Peyer's patch (tissue), 4 donors: ENCODE measurements at regions not wholly inside any gene's neighbourhood (a gene's known extent, or its start where the extent isn't known, plus 50 kb on each side); places are given as distances from the start of the nearest gene placed in this dataset.

ENCODE experiments used
- DNase-seq, 3 donors: peaks; one replicate each; pipeline ENCODE4 v3.0.0-alpha.2; 2017 to 2019
- H3K27ac ChIP-seq, 4 donors: fragments of 200-600 bp; sonication (generic); one replicate each; pipeline ENCODE4 v1.5.1; 2016 to 2019
- H3K27me3 ChIP-seq, 2 donors: fragments of 200-600 bp; sonication (generic); one replicate each; pipeline ENCODE4 v1.5.1; 2019
- H3K36me3 ChIP-seq, 3 donors: fragments of 200-600 bp; sonication (generic); one replicate each; pipeline ENCODE4 v1.5.1; 2016 to 2019
- H3K4me1 ChIP-seq, 4 donors: fragments of 200-600 bp; sonication (generic); one replicate each; pipeline ENCODE4 v1.5.1; 2016 to 2019
- H3K4me3 ChIP-seq, 4 donors: fragments of 200-600 bp; sonication (generic); 1 replicate in 3 of 4; 2 replicates in 1 of 4; pipeline ENCODE4 v1.5.1; 2016 to 2019; ENCODE audit warnings: mild to moderate bottlenecking in 1 of 4
- H3K9me3 ChIP-seq, 4 donors: fragments of 200-600 bp; sonication (generic); one replicate each; pipeline ENCODE4 v1.5.1; 2016 to 2019; ENCODE audit warnings: mild to moderate bottlenecking in 1 of 4
- POLR2A ChIP-seq, 2 donors: fragments of 450-650 bp; IDR thresholded peaks; one replicate each; pipeline ENCODE4 v1.5.1; 2017; ENCODE audit warnings: antibody characterized with exemption in 2 of 2, mild to moderate bottlenecking in 2 of 2, moderate library complexity in 2 of 2
- TF ChIP-seq, protein P1 (sequence below), 6 experiments: fragments of 450-650 bp in 4 of 6; fragments of 200-600 bp in 2 of 6; sonication (generic) in 1 of 6; IDR thresholded peaks; one replicate each; pipeline ENCODE4 v1.5.1; 2017 to 2019; ENCODE audit warnings: antibody characterized with exemption in 6 of 6, mild to moderate bottlenecking in 3 of 6, moderate library complexity in 1 of 6

DNA sequence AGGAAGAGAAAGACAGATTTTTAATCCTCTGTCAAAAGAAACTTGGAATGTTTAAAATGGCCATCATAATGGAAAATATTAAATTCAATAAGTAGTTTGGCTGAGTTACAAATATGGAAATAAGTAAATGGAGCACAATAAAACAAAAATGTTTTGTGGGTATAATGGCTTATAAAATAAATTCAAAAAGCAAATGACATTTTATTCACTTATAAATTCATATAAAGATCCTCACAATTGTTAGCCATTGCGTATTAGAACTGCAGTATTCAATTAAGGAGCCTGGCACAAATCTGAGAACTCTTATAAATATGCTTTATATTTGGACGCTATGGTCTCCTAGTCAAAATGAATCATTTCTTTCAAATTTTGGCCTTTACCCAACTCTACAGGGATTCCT, 339.0 kb upstream of the PABPC4L start:
- Histone ChIP-seq H3K27ac (no peak overlapping the region), H3K4me3 (no peak overlapping the region), H3K4me1 (no peaks in the 10 kb centered on the region), H3K36me3 (no peaks in the 10 kb centered on the region), H3K27me3 (no peaks in the 10 kb centered on the region), H3K9me3 (no peaks in the 10 kb centered on the region)
- DNase-seq, result no peak
- TF ChIP-seq, protein P1, sequence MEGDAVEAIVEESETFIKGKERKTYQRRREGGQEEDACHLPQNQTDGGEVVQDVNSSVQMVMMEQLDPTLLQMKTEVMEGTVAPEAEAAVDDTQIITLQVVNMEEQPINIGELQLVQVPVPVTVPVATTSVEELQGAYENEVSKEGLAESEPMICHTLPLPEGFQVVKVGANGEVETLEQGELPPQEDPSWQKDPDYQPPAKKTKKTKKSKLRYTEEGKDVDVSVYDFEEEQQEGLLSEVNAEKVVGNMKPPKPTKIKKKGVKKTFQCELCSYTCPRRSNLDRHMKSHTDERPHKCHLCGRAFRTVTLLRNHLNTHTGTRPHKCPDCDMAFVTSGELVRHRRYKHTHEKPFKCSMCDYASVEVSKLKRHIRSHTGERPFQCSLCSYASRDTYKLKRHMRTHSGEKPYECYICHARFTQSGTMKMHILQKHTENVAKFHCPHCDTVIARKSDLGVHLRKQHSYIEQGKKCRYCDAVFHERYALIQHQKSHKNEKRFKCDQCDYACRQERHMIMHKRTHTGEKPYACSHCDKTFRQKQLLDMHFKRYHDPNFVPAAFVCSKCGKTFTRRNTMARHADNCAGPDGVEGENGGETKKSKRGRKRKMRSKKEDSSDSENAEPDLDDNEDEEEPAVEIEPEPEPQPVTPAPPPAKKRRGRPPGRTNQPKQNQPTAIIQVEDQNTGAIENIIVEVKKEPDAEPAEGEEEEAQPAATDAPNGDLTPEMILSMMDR (IDR thresholded peaks at IDR 0.05), result no peak
- TF ChIP-seq POLR2A (IDR thresholded peaks at IDR 0.05), result no peak

GRCh38 chr4:134539729-134540231, 338.2 kb upstream of the PABPC4L start:
- H3K27me3 ChIP-seq, result no peaks in the 10 kb centered on the region
- H3K27ac ChIP-seq, result no peak overlapping the region
- TF ChIP-seq, protein P1 (IDR thresholded peaks at IDR 0.05), result no peak
- no peak for TF ChIP-seq POLR2A (IDR thresholded peaks at IDR 0.05)

GRCh38 chr4:134537701-134538100, 336.1 kb upstream of the PABPC4L start:
- DNase-seq, result no peak
- Histone ChIP-seq H3K4me1 (no peaks in the 10 kb centered on the region), H3K9me3 (no peaks in the 10 kb centered on the region), H3K27me3 (no peaks in the 10 kb centered on the region), H3K27ac (no peak overlapping the region), H3K4me3 (no peak overlapping the region), H3K36me3 (no peaks in the 10 kb centered on the region)
- TF ChIP-seq, protein P1 (IDR thresholded peaks at IDR 0.05), result no peak
- TF ChIP-seq POLR2A (IDR thresholded peaks at IDR 0.05), result no peak

More at GRCh38 chr4:134539729-134540231, 338.2 kb upstream of the PABPC4L start:
- no peaks in the 10 kb centered on the region for H3K9me3 ChIP-seq
- DNase-seq, result no peak
- H3K36me3 ChIP-seq, result no peaks in the 10 kb centered on the region
- no peaks in the 10 kb centered on the region for H3K4me1 ChIP-seq
- no peak overlapping the region for H3K4me3 ChIP-seq

DNA sequence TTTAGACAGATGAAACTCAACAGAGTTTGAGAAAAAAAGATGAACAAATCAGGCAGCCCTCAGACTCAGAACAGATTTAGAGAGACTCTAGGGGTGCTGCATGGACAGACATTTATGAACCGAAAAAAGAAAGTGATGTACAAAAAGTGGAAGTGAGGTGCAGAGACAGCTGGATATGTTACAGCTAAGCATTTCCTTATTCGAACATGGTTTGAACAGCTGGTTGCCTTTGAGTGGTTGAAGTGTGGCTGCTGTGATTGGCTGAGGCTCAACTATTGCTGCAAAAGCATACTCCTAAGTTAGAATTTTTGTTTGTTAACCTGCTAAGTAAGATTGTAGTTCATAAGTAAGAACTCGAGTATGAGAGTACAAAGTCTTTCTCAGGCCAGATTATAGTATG, 331.5 kb upstream of the PABPC4L start:
- no peak for TF ChIP-seq POLR2A (IDR thresholded peaks at IDR 0.05)
- TF ChIP-seq, protein P1 (IDR thresholded peaks at IDR 0.05), result no peak
- Histone ChIP-seq H3K9me3 (no peaks in the 10 kb centered on the region), H3K36me3 (no peaks in the 10 kb centered on the region), H3K4me3 (no peak overlapping the region), H3K27me3 (no peaks in the 10 kb centered on the region), H3K27ac (no peak overlapping the region), H3K4me1 (no peaks in the 10 kb centered on the region)
- DNase-seq, result no peak

DNA sequence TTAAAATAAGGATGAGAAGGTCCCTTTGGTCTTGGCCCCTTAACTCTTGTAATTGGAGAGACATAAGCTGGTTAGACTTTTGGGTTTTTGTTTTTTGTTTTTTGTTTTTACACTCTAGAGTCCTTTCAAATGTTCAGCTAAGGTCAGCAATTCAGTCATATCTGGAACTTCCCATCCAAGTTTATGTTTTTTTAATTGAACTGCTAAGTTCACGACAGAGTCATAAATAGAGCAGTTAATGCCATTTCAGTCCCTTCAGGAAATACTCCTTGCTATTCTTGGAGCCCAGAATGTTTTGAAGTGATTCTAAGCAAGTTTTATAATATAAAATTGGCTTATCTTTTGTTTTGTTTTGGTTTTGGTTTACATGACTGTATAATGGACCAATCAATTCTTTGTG, 329.4 kb upstream of the PABPC4L start:
- TF ChIP-seq, protein P1 (IDR thresholded peaks at IDR 0.05), result no peak
- no peak for TF ChIP-seq POLR2A (IDR thresholded peaks at IDR 0.05)
- H3K27ac ChIP-seq, result no peak overlapping the region
- H3K4me1 ChIP-seq, result no peaks in the 10 kb centered on the region
- no peaks in the 10 kb centered on the region for H3K27me3 ChIP-seq
- H3K9me3 ChIP-seq, result no peaks in the 10 kb centered on the region
- no peak for DNase-seq
- H3K36me3 ChIP-seq, result no peaks in the 10 kb centered on the region
- H3K4me3 ChIP-seq, result no peak overlapping the region

DNA sequence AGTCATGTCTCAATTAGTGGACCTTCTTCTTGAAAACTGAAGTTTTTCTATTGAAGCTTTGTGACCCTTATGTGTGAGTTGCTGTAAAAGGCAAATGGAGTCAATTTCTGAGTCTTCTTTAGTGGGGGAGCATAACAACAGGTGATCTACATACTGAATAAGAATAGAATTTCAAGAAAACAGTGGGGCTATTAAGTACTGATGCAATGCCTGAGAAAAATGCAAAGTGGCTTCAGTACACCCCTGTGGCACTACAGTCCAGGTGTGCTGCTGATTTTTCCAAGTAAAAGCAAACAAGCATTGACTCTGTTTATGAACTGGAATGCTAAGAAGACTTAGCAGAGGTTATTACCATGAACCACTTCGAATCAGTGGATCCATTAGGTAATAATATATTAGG, 328.0 kb upstream of the PABPC4L start:
- DNase-seq, result no peak
- no peak for TF ChIP-seq POLR2A (IDR thresholded peaks at IDR 0.05)
- TF ChIP-seq, protein P1 (IDR thresholded peaks at IDR 0.05), result no peak
- Histone ChIP-seq H3K27me3 (no peaks in the 10 kb centered on the region), H3K9me3 (no peaks in the 10 kb centered on the region), H3K27ac (no peak overlapping the region), H3K36me3 (no peaks in the 10 kb centered on the region), H3K4me3 (no peak overlapping the region), H3K4me1 (no peaks in the 10 kb centered on the region)
